DND-41 (cell line): ENCODE measurements at regions not wholly inside any gene's neighbourhood (a gene's known extent, or its start where the extent isn't known, plus 50 kb on each side); places are given as distances from the start of the nearest gene placed in this dataset.

ENCODE experiments used
- EZH2 ChIP-seq: IDR thresholded peaks from 3 replicates; pipeline ENCODE4 v1.6.1; 2012; ENCODE audit warnings: borderline replicate concordance, low read depth, mild to moderate bottlenecking, moderate library complexity, low read length, inconsistent platforms; ENCODE audit not compliant: severe bottlenecking
- TF ChIP-seq, protein P1 (sequence below): IDR thresholded peaks from 2 replicates; pipeline ENCODE4 v1.5.1; 2012; ENCODE audit warnings: borderline replicate concordance, low read length, moderate library complexity, mild to moderate bottlenecking; ENCODE audit not compliant: poor library complexity, severe bottlenecking; ENCODE audit errors: extremely low read depth

DNA sequence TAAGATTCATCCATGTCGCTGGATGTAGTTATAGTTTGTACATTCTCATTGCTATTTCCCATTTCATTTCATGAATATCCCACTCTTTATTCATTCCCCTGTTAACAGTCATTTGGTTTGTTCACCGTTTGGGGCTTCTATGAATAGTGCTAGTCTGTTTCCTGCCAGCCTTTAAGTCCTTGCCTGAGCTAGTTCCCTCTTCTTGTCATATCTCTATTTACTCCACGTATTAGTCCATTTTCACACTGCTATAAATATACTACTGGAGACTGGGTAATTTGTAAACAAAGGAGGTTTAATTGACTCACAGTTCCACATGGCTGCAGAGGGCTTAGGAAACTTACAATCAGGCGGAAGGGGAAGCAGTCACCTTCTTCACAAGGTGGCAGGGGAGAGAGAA is 56.2 kb downstream of the PLCE1 start:
- TF ChIP-seq, protein P1, sequence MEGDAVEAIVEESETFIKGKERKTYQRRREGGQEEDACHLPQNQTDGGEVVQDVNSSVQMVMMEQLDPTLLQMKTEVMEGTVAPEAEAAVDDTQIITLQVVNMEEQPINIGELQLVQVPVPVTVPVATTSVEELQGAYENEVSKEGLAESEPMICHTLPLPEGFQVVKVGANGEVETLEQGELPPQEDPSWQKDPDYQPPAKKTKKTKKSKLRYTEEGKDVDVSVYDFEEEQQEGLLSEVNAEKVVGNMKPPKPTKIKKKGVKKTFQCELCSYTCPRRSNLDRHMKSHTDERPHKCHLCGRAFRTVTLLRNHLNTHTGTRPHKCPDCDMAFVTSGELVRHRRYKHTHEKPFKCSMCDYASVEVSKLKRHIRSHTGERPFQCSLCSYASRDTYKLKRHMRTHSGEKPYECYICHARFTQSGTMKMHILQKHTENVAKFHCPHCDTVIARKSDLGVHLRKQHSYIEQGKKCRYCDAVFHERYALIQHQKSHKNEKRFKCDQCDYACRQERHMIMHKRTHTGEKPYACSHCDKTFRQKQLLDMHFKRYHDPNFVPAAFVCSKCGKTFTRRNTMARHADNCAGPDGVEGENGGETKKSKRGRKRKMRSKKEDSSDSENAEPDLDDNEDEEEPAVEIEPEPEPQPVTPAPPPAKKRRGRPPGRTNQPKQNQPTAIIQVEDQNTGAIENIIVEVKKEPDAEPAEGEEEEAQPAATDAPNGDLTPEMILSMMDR: no peak
- TF ChIP-seq EZH2: no peak
